RPMI7951 (cell line): ENCODE measurements at regions not wholly inside any gene's neighbourhood (a gene's known extent, or its start where the extent isn't known, plus 50 kb on each side); places are given as distances from the start of the nearest gene placed in this dataset.
"Not testable (repeated sequence)": the region's sequence is repeated elsewhere in the genome, so short reads cannot be mapped to it uniquely, and the experiment has no call there.

ENCODE experiments used
- DNase-seq: peaks from one replicate; pipeline ENCODE4 v3.0.0-alpha.2; 2012; ENCODE audit warnings: low read depth

GRCh38 chr6:114810468-114810867 lies 467.6 kb upstream of the HS3ST5 start:
- DNase-seq, result no peak

GRCh38 chr6:114805426-114805825 lies 462.6 kb upstream of the HS3ST5 start:
- not testable (repeated sequence) for DNase-seq

- no peak for DNase-seq
Observed at GRCh38 chr6:114796576-114796975, 453.8 kb upstream of the HS3ST5 start.

- DNase-seq, result no peak
Observed at GRCh38 chr6:114793428-114793827, 450.6 kb upstream of the HS3ST5 start.

- peak; percentile 72 for DNase-seq
Observed at GRCh38 chr6:114785235-114786127, 442.7 kb upstream of the HS3ST5 start.

GRCh38 chr6:114783783-114784182 lies 441.0 kb upstream of the HS3ST5 start:
- no peak for DNase-seq

GRCh38 chr6:114783083-114783482 lies 440.3 kb upstream of the HS3ST5 start:
- DNase-seq, result peak; percentile 20

- no peak for DNase-seq
Observed at GRCh38 chr6:114764866-114765265, 422.0 kb upstream of the HS3ST5 start.

GRCh38 chr6:114762145-114762544 lies 419.3 kb upstream of the HS3ST5 start:
- no peak for DNase-seq

- DNase-seq, result peak; percentile 60
Observed at GRCh38 chr6:114747995-114748625, 405.3 kb upstream of the HS3ST5 start.

GRCh38 chr6:114740547-114740946 lies 397.7 kb upstream of the HS3ST5 start:
- DNase-seq, result no peak

GRCh38 chr6:114739656-114740055 lies 396.8 kb upstream of the HS3ST5 start:
- no peak for DNase-seq

GRCh38 chr6:114735025-114735735 lies 392.4 kb upstream of the HS3ST5 start:
- peak; percentile 5 for DNase-seq

- no peak for DNase-seq
Observed at GRCh38 chr6:114733596-114733995, 390.8 kb upstream of the HS3ST5 start.

GRCh38 chr6:114718716-114719270 lies 376.0 kb upstream of the HS3ST5 start:
- no peak for DNase-seq

GRCh38 chr6:114718186-114718585 lies 375.4 kb upstream of the HS3ST5 start:
- no peak for DNase-seq

- no peak for DNase-seq
Observed at GRCh38 chr6:114714836-114715507, 372.1 kb upstream of the HS3ST5 start.

GRCh38 chr6:114713690-114714089 lies 370.9 kb upstream of the HS3ST5 start:
- DNase-seq, result no peak

GRCh38 chr6:114712129-114712662 lies 369.4 kb upstream of the HS3ST5 start:
- DNase-seq, result no peak

- DNase-seq, result no peak
Observed at GRCh38 chr6:114707081-114707620, 364.3 kb upstream of the HS3ST5 start.

GRCh38 chr6:114690625-114691024 lies 347.8 kb upstream of the HS3ST5 start:
- no peak for DNase-seq
